Neuronal stem cell (in vitro differentiated cells): ENCODE measurements at regions not wholly inside any gene's neighbourhood (a gene's known extent, or its start where the extent isn't known, plus 50 kb on each side); places are given as distances from the start of the nearest gene placed in this dataset.
"Not testable (repeated sequence)": the region's sequence is repeated elsewhere in the genome, so short reads cannot be mapped to it uniquely, and the experiment has no call there.

Experiments used
- DNase-seq: peaks from one replicate; pipeline ENCODE4 v3.0.0-alpha.2; 2013; ENCODE audit warnings: low spot score
- H2AFZ ChIP-seq: one replicate; pipeline ENCODE4 v1.6.1; 2013; ENCODE audit warnings: mild to moderate bottlenecking, low read length, inconsistent platforms
- H2AK5ac ChIP-seq: 2 replicates; pipeline ENCODE4 v1.6.1; 2013; ENCODE audit warnings: low read depth, mild to moderate bottlenecking, inconsistent platforms, low read length, moderate library complexity, mixed read lengths
- H2BK120ac ChIP-seq: 2 replicates; pipeline ENCODE4 v1.6.1; 2013; ENCODE audit warnings: low read depth, mild to moderate bottlenecking, inconsistent platforms, low read length, moderate library complexity, mixed read lengths
- H2BK12ac ChIP-seq: one replicate; pipeline ENCODE4 v1.6.1; 2013; ENCODE audit warnings: low read length, inconsistent platforms
- H2BK15ac ChIP-seq: 2 replicates; pipeline ENCODE4 v1.6.1; 2013; ENCODE audit warnings: mild to moderate bottlenecking, low read length, inconsistent platforms, mixed read lengths
- H2BK5ac ChIP-seq: one replicate; pipeline ENCODE4 v1.6.1; 2013; ENCODE audit warnings: inconsistent platforms, mild to moderate bottlenecking, low read length, moderate library complexity
- H3K14ac ChIP-seq: one replicate; pipeline ENCODE4 v1.6.1; 2013; ENCODE audit warnings: low read length, inconsistent platforms
- H3K18ac ChIP-seq: 2 replicates; pipeline ENCODE4 v1.6.1; 2013; ENCODE audit warnings: low read length, inconsistent platforms
- H3K23ac ChIP-seq: 2 replicates; pipeline ENCODE4 v1.6.1; 2013; ENCODE audit warnings: low read depth, mild to moderate bottlenecking, mixed read lengths, low read length, inconsistent platforms; ENCODE audit not compliant: poor library complexity
- H3K27ac ChIP-seq: replicated peaks from 3 replicates; pipeline ENCODE4 v1.5.1; 2013; ENCODE audit warnings: low read length, inconsistent platforms
- H3K27me3 ChIP-seq, 3 experiments: 2 replicates each; pipeline ENCODE4 v1.6.1; 2013; ENCODE audit warnings: low read length in 3 of 3, mild to moderate bottlenecking in 2 of 3, inconsistent platforms in 1 of 3, low read depth in 1 of 3, mixed read lengths in 1 of 3, moderate library complexity in 1 of 3; ENCODE audit not compliant: control insufficient read depth in 3 of 3, insufficient read depth in 3 of 3
- H3K36me3 ChIP-seq, 2 donors: replicated peaks in 1 of 2; 2 replicates each; pipeline ENCODE4 v1.6.1; 2013; ENCODE audit warnings: low read length in 2 of 2; ENCODE audit not compliant: control insufficient read depth in 2 of 2, insufficient read depth in 2 of 2
- H3K4ac ChIP-seq: 2 replicates; pipeline ENCODE4 v1.6.1; 2013; ENCODE audit warnings: inconsistent platforms, mild to moderate bottlenecking, low read length, moderate library complexity
- H3K4me1 ChIP-seq, 2 donors: 1 replicate in 1 of 2; 2 replicates in 1 of 2; pipeline ENCODE4 v1.6.1; 2013; ENCODE audit warnings: low read length in 2 of 2, low read depth in 1 of 2; ENCODE audit not compliant: control insufficient read depth in 2 of 2, insufficient read depth in 1 of 2
- H3K4me2 ChIP-seq: one replicate; pipeline ENCODE4 v1.6.1; 2013; ENCODE audit warnings: mild to moderate bottlenecking, low read length, inconsistent platforms; ENCODE audit not compliant: insufficient read depth, poor library complexity, severe bottlenecking
- H3K4me3 ChIP-seq, 2 donors: 2 replicates each; pipeline ENCODE4 v1.5.1; 2013; ENCODE audit warnings: low read length in 2 of 2, mild to moderate bottlenecking in 2 of 2, inconsistent platforms in 1 of 2, moderate library complexity in 1 of 2
- H3K79me1 ChIP-seq: one replicate; pipeline ENCODE4 v1.6.1; 2013; ENCODE audit warnings: low read depth, mild to moderate bottlenecking, inconsistent platforms, low read length, moderate library complexity
- H3K9ac ChIP-seq: one replicate; pipeline ENCODE4 v1.6.1; 2013; ENCODE audit warnings: mild to moderate bottlenecking, low read depth, low read length, inconsistent platforms; ENCODE audit not compliant: poor library complexity
- H3K9me3 ChIP-seq, 2 donors: replicated peaks in 1 of 2; 2 replicates each; pipeline versions ENCODE3 to v1.6.1; 2013; ENCODE audit warnings: low read length in 2 of 2, mild to moderate bottlenecking in 2 of 2, inconsistent platforms in 1 of 2, low read depth in 1 of 2, mixed read lengths in 1 of 2, moderate library complexity in 1 of 2; ENCODE audit not compliant: control insufficient read depth in 2 of 2, insufficient read depth in 1 of 2
- H4K8ac ChIP-seq: one replicate; pipeline ENCODE4 v1.6.1; 2013; ENCODE audit warnings: low read depth, mild to moderate bottlenecking, inconsistent platforms, low read length, moderate library complexity
- H4K91ac ChIP-seq: one replicate; pipeline ENCODE4 v1.6.1; 2013; ENCODE audit warnings: low read length, low read depth, mild to moderate bottlenecking, inconsistent platforms; ENCODE audit not compliant: poor library complexity
- WGBS, 2 donors: extraction: QIAGEN DNeasy Blood & Tissue Kit; methylation state at CpG; one replicate each; pipeline ENCODE4 v1.1.7; 2013; ENCODE audit warnings: missing lambda C conversion rate in 2 of 2, mixed read lengths in 1 of 2; ENCODE audit not compliant: insufficient read length in 2 of 2, insufficient replicate concordance in 1 of 2; ENCODE audit errors: extremely low coverage in 2 of 2; 5-methylcytosine and 5-hydroxymethylcytosine counted together

GRCh38 chr11:97557399-97557798 lies 1167.6 kb downstream of the JRKL start:
- Histone ChIP-seq H3K14ac (no peak overlapping the region), H3K27ac (no peak overlapping the region), H3K23ac (no peak overlapping the region), H3K36me3 (no peaks in the 10 kb centered on the region), H3K4ac (no peak overlapping the region), H3K79me1 (peaks cover 2% of the 10 kb centered on the region), H3K4me3 (no peak overlapping the region), H3K27me3 (no peaks in the 10 kb centered on the region), H3K4me2 (no peak overlapping the region), H3K9me3 (no peaks in the 10 kb centered on the region), H2BK120ac (no peak overlapping the region), H4K8ac (no peak overlapping the region), H3K9ac (no peak overlapping the region), H2BK15ac (no peak overlapping the region), H4K91ac (no peak overlapping the region), H2BK5ac (no peak overlapping the region), H3K18ac (no peak overlapping the region), H2AFZ (no peak overlapping the region), H2AK5ac (no peak overlapping the region), H2BK12ac (no peak overlapping the region), H3K4me1 (no peaks in the 10 kb centered on the region)
- no CpG with 5 or more reads among the region's 2 CpGs for WGBS, 2 donors
- no peak for DNase-seq

GRCh38 chr11:97567801-97568200 lies 1178.0 kb downstream of the JRKL start:
- H2AK5ac ChIP-seq: no peak overlapping the region
- H3K23ac ChIP-seq: no peak overlapping the region
- no peaks in the 10 kb centered on the region for H3K36me3 ChIP-seq
- no peak for DNase-seq
- no CpG with 5 or more reads among the region's 1 CpG for WGBS, 2 donors
- no peak overlapping the region for H4K8ac ChIP-seq
- no peak overlapping the region for H2BK12ac ChIP-seq
- H4K91ac ChIP-seq: no peak overlapping the region
- H2BK120ac ChIP-seq: no peak overlapping the region
- H3K4me3 ChIP-seq: no peak overlapping the region
- H3K18ac ChIP-seq: no peak overlapping the region
- H3K79me1 ChIP-seq: no peaks in the 10 kb centered on the region
- no peak overlapping the region for H3K4ac ChIP-seq
- no peak overlapping the region for H3K14ac ChIP-seq
- no peaks in the 10 kb centered on the region for H3K9me3 ChIP-seq
- no peak overlapping the region for H3K27ac ChIP-seq
- peaks cover 0 to 2% (median 0%) of the 10 kb centered on the region in 3 experiments for H3K27me3 ChIP-seq
- H3K9ac ChIP-seq: no peak overlapping the region
- H2BK15ac ChIP-seq: no peak overlapping the region
- H3K4me1 ChIP-seq: no peaks in the 10 kb centered on the region
- no peak overlapping the region for H2BK5ac ChIP-seq
- H3K4me2 ChIP-seq: no peak overlapping the region
- H2AFZ ChIP-seq: no peak overlapping the region

GRCh38 chr11:97570636-97571035 lies 1180.8 kb downstream of the JRKL start:
- Histone ChIP-seq H3K14ac (no peak overlapping the region), H3K4me2 (no peak overlapping the region), H3K18ac (no peak overlapping the region), H2BK120ac (no peak overlapping the region), H3K27me3 (peaks cover 0 to 2% (median 0%) of the 10 kb centered on the region in 3 experiments), H3K23ac (no peak overlapping the region), H3K9me3 (no peaks in the 10 kb centered on the region), H2BK5ac (no peak overlapping the region), H2AFZ (no peak overlapping the region), H4K8ac (no peak overlapping the region), H3K4me3 (no peak overlapping the region), H3K4me1 (no peaks in the 10 kb centered on the region), H3K9ac (no peak overlapping the region), H2BK12ac (no peak overlapping the region), H4K91ac (no peak overlapping the region), H3K36me3 (no peaks in the 10 kb centered on the region), H3K4ac (no peak overlapping the region), H2AK5ac (no peak overlapping the region), H3K79me1 (no peaks in the 10 kb centered on the region), H2BK15ac (no peak overlapping the region), H3K27ac (no peak overlapping the region)
- WGBS, 2 donors: no CpG with 5 or more reads among the region's 3 CpGs
- DNase-seq: no peak

- H3K79me1 ChIP-seq, H2BK15ac ChIP-seq, H2AFZ ChIP-seq, H3K36me3 ChIP-seq, H3K14ac ChIP-seq, H3K4ac ChIP-seq, H2BK5ac ChIP-seq, H3K27me3 ChIP-seq, H4K91ac ChIP-seq, H4K8ac ChIP-seq, H3K4me3 ChIP-seq, H3K27ac ChIP-seq, H2AK5ac ChIP-seq, H3K9ac ChIP-seq, DNase-seq, H3K4me2 ChIP-seq, H3K18ac ChIP-seq, H3K9me3 ChIP-seq, H2BK12ac ChIP-seq, H3K4me1 ChIP-seq, H2BK120ac ChIP-seq, H3K23ac ChIP-seq: not testable (repeated sequence)
- WGBS, 2 donors: no CpG with 5 or more reads among the region's 6 CpGs
These were observed 1184.0 kb downstream of the JRKL start for GRCh38 chr11:97573771-97574170.
